CD14-positive monocyte (primary cell): ENCODE measurements at regions not wholly inside any gene's neighbourhood (a gene's known extent, or its start where the extent isn't known, plus 50 kb on each side); places are given as distances from the start of the nearest gene placed in this dataset.

ENCODE experiments used
- DNase-seq, 3 donors: peaks; one replicate each; pipeline ENCODE4 v3.0.0-alpha.2; 2011 to 2022
- H2AFZ ChIP-seq: 2 replicates; pipeline ENCODE4 v1.6.0; 2012; ENCODE audit warnings: mild to moderate bottlenecking, low read depth, low read length, inconsistent platforms; ENCODE audit not compliant: insufficient read depth, poor library complexity, severe bottlenecking
- H3K27ac ChIP-seq, 2 donors: 1 replicate in 1 of 2; 2 replicates in 1 of 2; pipeline ENCODE4 v1.5.1; 2012 to 2013; ENCODE audit warnings: low read length in 2 of 2, control low read depth in 1 of 2, inconsistent platforms in 1 of 2, low read depth in 1 of 2, mild to moderate bottlenecking in 1 of 2
- H3K27me3 ChIP-seq, 2 donors: one replicate each; pipeline versions ENCODE4 v1.6.0 to v1.6.1; 2011 to 2013; ENCODE audit warnings: low read length in 2 of 2; ENCODE audit not compliant: control insufficient read depth in 2 of 2, insufficient read depth in 2 of 2
- H3K36me3 ChIP-seq, 2 donors: replicated peaks in 1 of 2; 1 replicate in 1 of 2; 2 replicates in 1 of 2; pipeline versions ENCODE4 v1.5.1 to v1.6.1; 2012 to 2013; ENCODE audit warnings: low read length in 2 of 2, control low read depth in 1 of 2, inconsistent platforms in 1 of 2, mild to moderate bottlenecking in 1 of 2; ENCODE audit not compliant: insufficient read depth in 2 of 2, control insufficient read depth in 1 of 2
- H3K4me1 ChIP-seq, 2 donors: 1 replicate in 1 of 2; 2 replicates in 1 of 2; pipeline versions ENCODE4 v1.5.1 to v1.6.1; 2012 to 2013; ENCODE audit warnings: low read length in 2 of 2, control low read depth in 1 of 2, inconsistent platforms in 1 of 2, mild to moderate bottlenecking in 1 of 2, moderate library complexity in 1 of 2; ENCODE audit not compliant: insufficient read depth in 2 of 2, control insufficient read depth in 1 of 2
- H3K4me2 ChIP-seq: replicated peaks from 2 replicates; pipeline ENCODE3; 2012; ENCODE audit warnings: low read length, moderate library complexity, mild to moderate bottlenecking; ENCODE audit not compliant: poor library complexity, severe bottlenecking; ENCODE audit errors: extremely low read depth
- H3K4me3 ChIP-seq, 3 experiments: fragments of 200-600 bp in 1 of 3; sonication (generic) in 1 of 3; replicated peaks in 1 of 3; 1 replicate in 2 of 3; 2 replicates in 1 of 3; pipeline ENCODE4 v1.5.1; 2011 to 2013; ENCODE audit warnings: low read length in 3 of 3, mild to moderate bottlenecking in 3 of 3, control low read depth in 2 of 3, low read depth in 2 of 3, inconsistent platforms in 1 of 3, moderate library complexity in 1 of 3
- H3K79me2 ChIP-seq: 2 replicates; pipeline ENCODE4 v1.6.0; 2012; ENCODE audit warnings: mild to moderate bottlenecking, control low read depth, inconsistent platforms, low read length, moderate library complexity; ENCODE audit not compliant: insufficient read depth
- H3K9ac ChIP-seq: 2 replicates; pipeline ENCODE4 v1.6.0; 2017; ENCODE audit warnings: low read length, mild to moderate bottlenecking; ENCODE audit not compliant: insufficient read depth, poor library complexity, severe bottlenecking
- H3K9me3 ChIP-seq, 2 donors: replicated peaks in 1 of 2; 1 replicate in 1 of 2; 2 replicates in 1 of 2; pipeline versions ENCODE4 v1.5.1 to v1.6.1; 2012 to 2013; ENCODE audit warnings: low read length in 2 of 2, control low read depth in 1 of 2; ENCODE audit not compliant: control insufficient read depth in 1 of 2, insufficient read depth in 1 of 2
- H4K20me1 ChIP-seq: 2 replicates; pipeline ENCODE4 v1.6.0; 2012; ENCODE audit warnings: mild to moderate bottlenecking, low read length, control low read depth, moderate library complexity; ENCODE audit not compliant: insufficient read depth
- H3K27ac Mint-ChIP-seq, 7 donors: one replicate each; pipeline ENCODE4 v1.8.0; 2020; ENCODE audit warnings: mild to moderate bottlenecking in 7 of 7, mixed read lengths in 7 of 7, moderate library complexity in 6 of 7, inconsistent platforms in 2 of 7
- H3K27me3 Mint-ChIP-seq, 3 donors: one replicate each; pipeline ENCODE4 v1.8.0; 2021 to 2022; ENCODE audit warnings: low read depth in 3 of 3, mild to moderate bottlenecking in 3 of 3, mixed read lengths in 3 of 3, moderate library complexity in 3 of 3, inconsistent platforms in 1 of 3
- H3K36me3 Mint-ChIP-seq, 2 donors: one replicate each; pipeline ENCODE4 v1.8.0; 2020; ENCODE audit warnings: mixed read lengths in 2 of 2, inconsistent platforms in 1 of 2, mild to moderate bottlenecking in 1 of 2
- H3K4me1 Mint-ChIP-seq: one replicate; pipeline ENCODE4 v1.8.0; 2020; ENCODE audit warnings: mild to moderate bottlenecking, mixed read lengths
- H3K4me3 Mint-ChIP-seq, 2 donors: one replicate each; pipeline ENCODE4 v1.8.0; 2020; ENCODE audit warnings: mild to moderate bottlenecking in 2 of 2, mixed read lengths in 2 of 2, moderate library complexity in 1 of 2
- H3K9me3 Mint-ChIP-seq, 7 donors: one replicate each; pipeline ENCODE4 v1.8.0; 2020 to 2022; ENCODE audit warnings: mixed read lengths in 7 of 7, mild to moderate bottlenecking in 6 of 7, moderate library complexity in 6 of 7, inconsistent platforms in 2 of 7
- WGBS: methylation state at CpG from one replicate; pipeline ENCODE4 v1.1.5; 2013; ENCODE audit warnings: missing lambda C conversion rate; ENCODE audit not compliant: insufficient coverage; 5-methylcytosine and 5-hydroxymethylcytosine counted together
- intact Hi-C, 2 donors: fragments of 100-400 bp; cut with micrococcal nuclease; formaldehyde crosslinking; loops; one replicate each; pipeline versions ENCODE4 v1.15.0 to v1.15.1; 2023
- TF ChIP-seq, protein P1 (sequence below): fragments of 200-600 bp; IDR thresholded peaks from one replicate; pipeline ENCODE4 v1.8.0; 2022; ENCODE audit warnings: antibody characterized with exemption, mild to moderate bottlenecking

GRCh38 chr13:87302034-87302433 lies 369.1 kb upstream of the SLITRK5 start:
- intact Hi-C loops: no loop called here
- no peaks in the 10 kb centered on the region for H3K4me1 Mint-ChIP-seq

DNA sequence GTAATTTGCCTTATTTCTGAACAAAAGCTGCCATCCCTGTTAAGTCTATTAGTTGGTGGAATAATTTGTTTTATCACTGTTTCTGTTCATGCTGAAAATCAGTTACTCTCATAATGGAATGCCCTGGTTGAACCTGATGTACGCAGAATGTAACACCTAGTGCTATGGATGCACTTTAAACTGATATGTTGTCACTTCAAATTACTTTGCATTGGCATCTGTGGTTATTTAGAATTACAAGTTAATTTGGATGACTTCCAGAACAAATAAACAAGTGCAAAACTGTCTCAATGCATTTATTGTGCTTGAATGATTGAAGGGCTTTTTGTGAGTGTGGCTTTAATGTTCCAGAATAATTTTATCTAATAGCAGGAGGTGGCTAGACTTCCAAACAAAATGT lies 368.2 kb upstream of the SLITRK5 start:
- no peak overlapping the region for H3K4me3 ChIP-seq
- no peaks in the 10 kb centered on the region for H3K79me2 ChIP-seq
- DNase-seq: no peak
- no peaks in the 10 kb centered on the region for H3K4me1 Mint-ChIP-seq
- H3K36me3 Mint-ChIP-seq: no peaks in the 10 kb centered on the region
- H3K4me3 Mint-ChIP-seq: no peak overlapping the region
- H3K4me2 ChIP-seq: no peak overlapping the region
- WGBS: 100% methylated on average over 1 of the region's 1 CpG
- H3K27me3 Mint-ChIP-seq: no peaks in the 10 kb centered on the region
- TF ChIP-seq, protein P1, sequence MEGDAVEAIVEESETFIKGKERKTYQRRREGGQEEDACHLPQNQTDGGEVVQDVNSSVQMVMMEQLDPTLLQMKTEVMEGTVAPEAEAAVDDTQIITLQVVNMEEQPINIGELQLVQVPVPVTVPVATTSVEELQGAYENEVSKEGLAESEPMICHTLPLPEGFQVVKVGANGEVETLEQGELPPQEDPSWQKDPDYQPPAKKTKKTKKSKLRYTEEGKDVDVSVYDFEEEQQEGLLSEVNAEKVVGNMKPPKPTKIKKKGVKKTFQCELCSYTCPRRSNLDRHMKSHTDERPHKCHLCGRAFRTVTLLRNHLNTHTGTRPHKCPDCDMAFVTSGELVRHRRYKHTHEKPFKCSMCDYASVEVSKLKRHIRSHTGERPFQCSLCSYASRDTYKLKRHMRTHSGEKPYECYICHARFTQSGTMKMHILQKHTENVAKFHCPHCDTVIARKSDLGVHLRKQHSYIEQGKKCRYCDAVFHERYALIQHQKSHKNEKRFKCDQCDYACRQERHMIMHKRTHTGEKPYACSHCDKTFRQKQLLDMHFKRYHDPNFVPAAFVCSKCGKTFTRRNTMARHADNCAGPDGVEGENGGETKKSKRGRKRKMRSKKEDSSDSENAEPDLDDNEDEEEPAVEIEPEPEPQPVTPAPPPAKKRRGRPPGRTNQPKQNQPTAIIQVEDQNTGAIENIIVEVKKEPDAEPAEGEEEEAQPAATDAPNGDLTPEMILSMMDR: no peak
- no peaks in the 10 kb centered on the region for H3K36me3 ChIP-seq
- no peak overlapping the region for H2AFZ ChIP-seq
- peaks cover 4 to 6% of the 10 kb centered on the region in 2 donors for H3K9me3 ChIP-seq
- H3K27ac Mint-ChIP-seq: no peak overlapping the region
- H3K4me1 ChIP-seq: no peaks in the 10 kb centered on the region
- H4K20me1 ChIP-seq: no peaks in the 10 kb centered on the region
- H3K9me3 Mint-ChIP-seq: peaks cover 0 to 10% (median 3%) of the 10 kb centered on the region in 7 donors
- no peak overlapping the region for H3K27ac ChIP-seq
- intact Hi-C loops: no loop called here
- H3K9ac ChIP-seq: no peak overlapping the region
- no peaks in the 10 kb centered on the region for H3K27me3 ChIP-seq

More at GRCh38 chr13:87302034-87302433, 369.1 kb upstream of the SLITRK5 start:
- Histone ChIP-seq H3K9ac (no peak overlapping the region), H3K4me1 (no peaks in the 10 kb centered on the region), H3K79me2 (no peaks in the 10 kb centered on the region), H3K27me3 (no peaks in the 10 kb centered on the region), H3K36me3 (no peaks in the 10 kb centered on the region), H3K4me3 (no peak overlapping the region), H3K4me2 (no peak overlapping the region), H3K9me3 (peaks cover 0 to 6% of the 10 kb centered on the region in 2 donors), H4K20me1 (no peaks in the 10 kb centered on the region), H2AFZ (no peak overlapping the region), H3K27ac (no peak overlapping the region)
- no peak overlapping the region for H3K27ac Mint-ChIP-seq
- no peak for DNase-seq
- WGBS: 71% methylated on average over 1 of the region's 3 CpGs
- TF ChIP-seq, protein P1: no peak
- H3K4me3 Mint-ChIP-seq: no peak overlapping the region
- no peaks in the 10 kb centered on the region for H3K36me3 Mint-ChIP-seq
- H3K9me3 Mint-ChIP-seq: peaks cover 0 to 8% (median 3%) of the 10 kb centered on the region in 7 donors
- no peaks in the 10 kb centered on the region for H3K27me3 Mint-ChIP-seq
